GM10266 (cell line): ENCODE measurements at regions not wholly inside any gene's neighbourhood (a gene's known extent, or its start where the extent isn't known, plus 50 kb on each side); places are given as distances from the start of the nearest gene placed in this dataset.
"Not testable (repeated sequence)": the region's sequence is repeated elsewhere in the genome, so short reads cannot be mapped to it uniquely, and the experiment has no call there.

Source experiments
- DNase-seq: peaks from one replicate; pipeline ENCODE4 v3.0.0; 2012; ENCODE audit errors: extremely low spot score
- CTCF ChIP-seq: IDR thresholded peaks from 2 replicates; pipeline ENCODE4 v1.5.1; 2012; ENCODE audit warnings: mild to moderate bottlenecking, low read depth; ENCODE audit not compliant: control insufficient read depth, insufficient read depth; ENCODE audit errors: missing control alignments

GRCh38 chr2:14494759-14495158, 137.8 kb upstream of the LRATD1 start:
- no peak for DNase-seq
- TF ChIP-seq CTCF: no peak

- no peak for TF ChIP-seq CTCF
- no peak for DNase-seq
These were observed 131.5 kb upstream of the LRATD1 start for GRCh38 chr2:14501061-14501460.

GRCh38 chr2:14506955-14507354, 125.6 kb upstream of the LRATD1 start:
- DNase-seq: not testable (repeated sequence)

- no peak for TF ChIP-seq CTCF
- no peak for DNase-seq
These were observed 121.0 kb upstream of the LRATD1 start for GRCh38 chr2:14511541-14511940.

GRCh38 chr2:14513903-14514302, 118.6 kb upstream of the LRATD1 start:
- DNase-seq: no peak
- no peak for TF ChIP-seq CTCF

GRCh38 chr2:14516844-14517243, 115.7 kb upstream of the LRATD1 start:
- DNase-seq: no peak
- no peak for TF ChIP-seq CTCF

- DNase-seq: no peak
- no peak for TF ChIP-seq CTCF
These were observed 114.8 kb upstream of the LRATD1 start for GRCh38 chr2:14517731-14518130.

GRCh38 chr2:14520385-14520945, 112.1 kb upstream of the LRATD1 start:
- TF ChIP-seq CTCF: no peak
- no peak for DNase-seq
